Esophagus squamous epithelium (tissue), 5 donors: ENCODE measurements at regions not wholly inside any gene's neighbourhood (a gene's known extent, or its start where the extent isn't known, plus 50 kb on each side); places are given as distances from the start of the nearest gene placed in this dataset.

ENCODE experiments used
- DNase-seq: peaks from one replicate; lab custom pipeline; 2025; lab: John Stamatoyannopoulos, UW
- H3K27ac ChIP-seq, 4 donors: fragments of 200-600 bp; sonication (generic); one replicate each; pipeline ENCODE4 v1.5.1; 2016 to 2019; ENCODE audit warnings: mild to moderate bottlenecking in 1 of 4
- H3K27me3 ChIP-seq, 4 donors: fragments of 200-600 bp; sonication (generic); 1 replicate in 3 of 4; 2 replicates in 1 of 4; pipeline versions ENCODE4 v1.5.1 to v1.6.0; 2017 to 2021; ENCODE audit warnings: antibody characterized with exemption in 1 of 4
- H3K36me3 ChIP-seq, 3 donors: fragments of 200-600 bp; sonication (generic); one replicate each; pipeline ENCODE4 v1.5.1; 2016 to 2019
- H3K4me1 ChIP-seq, 3 donors: fragments of 200-600 bp; sonication (generic); one replicate each; pipeline ENCODE4 v1.5.1; 2017 to 2019
- H3K4me3 ChIP-seq, 4 donors: fragments of 200-600 bp; sonication (generic); 1 replicate in 3 of 4; 2 replicates in 1 of 4; pipeline ENCODE4 v1.5.1; 2016 to 2019; ENCODE audit warnings: mild to moderate bottlenecking in 2 of 4, moderate library complexity in 1 of 4
- H3K9me3 ChIP-seq, 3 donors: fragments of 200-600 bp; sonication (generic); one replicate each; pipeline ENCODE4 v1.5.1; 2016 to 2019
- POLR2A ChIP-seq, 4 donors: fragments of 450-650 bp; IDR thresholded peaks; one replicate each; pipeline ENCODE4 v1.6.1; 2017; ENCODE audit warnings: antibody characterized with exemption in 4 of 4, mild to moderate bottlenecking in 4 of 4, moderate library complexity in 3 of 4
- WGBS, 2 donors: methylation state at CpG; one replicate each; pipeline ENCODE4 v1.1.5; 2018; 5-methylcytosine and 5-hydroxymethylcytosine counted together
- intact Hi-C: fragments of 100-400 bp; cut with DNase I; formaldehyde crosslinking; loops from one replicate; pipeline ENCODE4 v1.15.0; 2022
- TF ChIP-seq, protein P1 (sequence below), 6 experiments: fragments of 450-650 bp in 4 of 6; fragments of 200-600 bp in 2 of 6; sonication (generic) in 2 of 6; IDR thresholded peaks; one replicate each; pipeline ENCODE4 v1.5.1; 2016 to 2019; ENCODE audit warnings: antibody characterized with exemption in 6 of 6, mild to moderate bottlenecking in 4 of 6, moderate library complexity in 4 of 6
- donor health status: DM: yes; HTN: yes; CAD: no.

GRCh38 chr12:111254106-111254505 is 114.8 kb downstream of the PHETA1 start:
- 46 to 54% methylated on average over 2 of the region's 3 CpGs for WGBS, 2 donors
- Histone ChIP-seq H3K27me3 (peaks cover 0 to 72% (median 0%) of the 10 kb centered on the region in 4 donors), H3K27ac (no peak overlapping the region), H3K4me3 (no peak overlapping the region), H3K36me3 (no peaks in the 10 kb centered on the region), H3K4me1 (no peaks in the 10 kb centered on the region), H3K9me3 (no peaks in the 10 kb centered on the region)
- intact Hi-C loops, result no loop called here
- TF ChIP-seq POLR2A (IDR thresholded peaks at IDR 0.05), result no peak
- TF ChIP-seq, protein P1, sequence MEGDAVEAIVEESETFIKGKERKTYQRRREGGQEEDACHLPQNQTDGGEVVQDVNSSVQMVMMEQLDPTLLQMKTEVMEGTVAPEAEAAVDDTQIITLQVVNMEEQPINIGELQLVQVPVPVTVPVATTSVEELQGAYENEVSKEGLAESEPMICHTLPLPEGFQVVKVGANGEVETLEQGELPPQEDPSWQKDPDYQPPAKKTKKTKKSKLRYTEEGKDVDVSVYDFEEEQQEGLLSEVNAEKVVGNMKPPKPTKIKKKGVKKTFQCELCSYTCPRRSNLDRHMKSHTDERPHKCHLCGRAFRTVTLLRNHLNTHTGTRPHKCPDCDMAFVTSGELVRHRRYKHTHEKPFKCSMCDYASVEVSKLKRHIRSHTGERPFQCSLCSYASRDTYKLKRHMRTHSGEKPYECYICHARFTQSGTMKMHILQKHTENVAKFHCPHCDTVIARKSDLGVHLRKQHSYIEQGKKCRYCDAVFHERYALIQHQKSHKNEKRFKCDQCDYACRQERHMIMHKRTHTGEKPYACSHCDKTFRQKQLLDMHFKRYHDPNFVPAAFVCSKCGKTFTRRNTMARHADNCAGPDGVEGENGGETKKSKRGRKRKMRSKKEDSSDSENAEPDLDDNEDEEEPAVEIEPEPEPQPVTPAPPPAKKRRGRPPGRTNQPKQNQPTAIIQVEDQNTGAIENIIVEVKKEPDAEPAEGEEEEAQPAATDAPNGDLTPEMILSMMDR (IDR thresholded peaks at IDR 0.05), result no peak
- DNase-seq, result no peak

GRCh38 chr12:111253213-111253612 is 115.7 kb downstream of the PHETA1 start:
- peaks cover 0 to 74% (median 0%) of the 10 kb centered on the region in 4 donors for H3K27me3 ChIP-seq
- intact Hi-C loops, result no loop called here

DNA sequence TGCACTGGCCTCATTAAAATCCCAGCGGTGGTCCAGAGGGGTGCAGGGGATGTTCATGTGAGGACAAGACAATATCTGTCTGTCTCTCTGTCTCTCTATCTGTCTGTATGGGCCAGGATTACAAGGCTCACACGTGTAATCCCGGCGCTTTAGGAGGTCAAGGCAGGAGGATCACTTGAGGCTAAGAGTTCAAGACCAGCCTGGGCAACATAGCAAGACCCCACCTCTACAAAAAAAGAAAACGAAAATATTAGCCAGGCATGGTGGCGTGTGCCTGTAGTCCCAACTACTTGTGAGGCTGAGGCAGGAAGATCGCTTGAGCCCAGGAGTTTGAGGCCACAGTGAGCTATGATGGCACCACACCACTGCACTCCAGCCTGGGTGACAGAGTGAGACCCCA is 117.1 kb downstream of the PHETA1 start:
- TF ChIP-seq, protein P1 (IDR thresholded peaks at IDR 0.05), result no peak
- no peak for TF ChIP-seq POLR2A (IDR thresholded peaks at IDR 0.05)
- H3K4me1 ChIP-seq, result no peaks in the 10 kb centered on the region
- H3K9me3 ChIP-seq, result no peaks in the 10 kb centered on the region
- DNase-seq, result no peak
- no peak overlapping the region for H3K4me3 ChIP-seq
- H3K27me3 ChIP-seq, result peaks cover 0 to 82% (median 0%) of the 10 kb centered on the region in 4 donors
- intact Hi-C loops, result no loop called here
- 75 to 77% methylated on average over 3 to 6 of the region's 7 CpGs for WGBS, 2 donors
- H3K27ac ChIP-seq, result no peak overlapping the region
- no peaks in the 10 kb centered on the region for H3K36me3 ChIP-seq

More at GRCh38 chr12:111253213-111253612, 115.7 kb downstream of the PHETA1 start:
- H3K4me3 ChIP-seq, result no peak overlapping the region
- no peaks in the 10 kb centered on the region for H3K9me3 ChIP-seq
- H3K27ac ChIP-seq, result no peak overlapping the region
- H3K4me1 ChIP-seq, result no peaks in the 10 kb centered on the region
- no peak for DNase-seq
- 72 to 79% methylated on average over 8 to 9 of the region's 12 CpGs for WGBS, 2 donors
- H3K36me3 ChIP-seq, result no peaks in the 10 kb centered on the region
- TF ChIP-seq, protein P1 (IDR thresholded peaks at IDR 0.05), result no peak
- no peak for TF ChIP-seq POLR2A (IDR thresholded peaks at IDR 0.05)

- H3K4me3 ChIP-seq, result no peak overlapping the region
Measured at GRCh38 chr12:111251058-111251730, 117.7 kb downstream of the PHETA1 start.

More at GRCh38 chr12:111251058-111251730, 117.7 kb downstream of the PHETA1 start:
- Histone ChIP-seq H3K36me3 (no peaks in the 10 kb centered on the region), H3K27me3 (peaks cover 0 to 81% (median 0%) of the 10 kb centered on the region in 4 donors), H3K27ac (no peak overlapping the region), H3K9me3 (peaks cover 0 to 2% (median 0%) of the 10 kb centered on the region in 3 donors), H3K4me1 (no peaks in the 10 kb centered on the region)
- no peak for DNase-seq
- intact Hi-C loops, result no loop called here
- WGBS, 2 donors, result 65 to 71% methylated on average over 13 to 14 of the region's 14 CpGs
- no peak for TF ChIP-seq POLR2A (IDR thresholded peaks at IDR 0.05)
- TF ChIP-seq, protein P1 (IDR thresholded peaks at IDR 0.05), result no peak
